Ectodermal cell (in vitro differentiated cells): ENCODE measurements at regions not wholly inside any gene's neighbourhood (a gene's known extent, or its start where the extent isn't known, plus 50 kb on each side); places are given as distances from the start of the nearest gene placed in this dataset.

ENCODE experiments used
- H3K27ac ChIP-seq: 2 replicates; pipeline ENCODE4 v1.7.0; 2013; ENCODE audit warnings: mild to moderate bottlenecking, low read depth, low read length; ENCODE audit not compliant: insufficient read depth, poor library complexity, severe bottlenecking
- H3K27me3 ChIP-seq: 2 replicates; pipeline ENCODE4 v1.7.0; 2013; ENCODE audit warnings: mild to moderate bottlenecking, low read length; ENCODE audit not compliant: insufficient read depth, control insufficient read depth, poor library complexity, severe bottlenecking
- H3K36me3 ChIP-seq: one replicate; pipeline ENCODE4 v1.7.0; 2013; ENCODE audit warnings: low read length; ENCODE audit not compliant: control insufficient read depth, insufficient read depth
- H3K4me1 ChIP-seq: one replicate; pipeline ENCODE4 v1.7.0; 2013; ENCODE audit warnings: low read length; ENCODE audit not compliant: control insufficient read depth, insufficient read depth
- H3K4me3 ChIP-seq: 2 replicates; pipeline ENCODE4 v1.7.0; 2013; ENCODE audit warnings: low read depth, low read length, control low read depth; ENCODE audit not compliant: insufficient read depth
- H3K9me3 ChIP-seq: 2 replicates; pipeline ENCODE4 v1.7.0; 2013; ENCODE audit warnings: mild to moderate bottlenecking, low read length, moderate library complexity; ENCODE audit not compliant: control insufficient read depth
- WGBS, 2 experiments: methylation state at CpG; one replicate each; pipeline ENCODE4 v1.1.7; 2013; ENCODE audit warnings: missing lambda C conversion rate in 2 of 2; 5-methylcytosine and 5-hydroxymethylcytosine counted together

DNA sequence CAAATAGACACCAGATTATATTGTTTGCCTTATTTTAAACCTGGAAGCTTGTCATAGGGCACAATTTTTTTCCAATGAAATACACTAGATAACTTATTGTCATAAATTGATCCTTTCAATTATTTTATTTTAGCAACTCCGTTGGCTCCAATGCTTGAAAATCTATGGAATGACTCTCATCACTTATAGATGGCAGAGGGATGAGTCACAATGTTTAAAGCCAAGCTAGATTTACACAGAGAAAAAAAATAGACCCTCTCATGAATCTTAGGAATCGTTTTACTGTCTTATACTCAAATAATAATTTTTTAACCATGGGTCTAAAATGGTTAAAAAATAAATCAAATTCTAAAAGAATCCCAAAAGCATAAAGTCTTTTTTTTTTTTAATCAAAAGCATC is 1276.6 kb upstream of the FLRT2 start:
- H3K27ac ChIP-seq = no peak overlapping the region
- peaks cover 33% of the 10 kb centered on the region for H3K4me1 ChIP-seq
- H3K27me3 ChIP-seq = no peaks in the 10 kb centered on the region
- no peak overlapping the region for H3K4me3 ChIP-seq
- H3K9me3 ChIP-seq = no peaks in the 10 kb centered on the region
- WGBS, 2 experiments = 79 to 100% methylated on average over 1 of the region's 2 CpGs
- H3K36me3 ChIP-seq = no peaks in the 10 kb centered on the region

DNA sequence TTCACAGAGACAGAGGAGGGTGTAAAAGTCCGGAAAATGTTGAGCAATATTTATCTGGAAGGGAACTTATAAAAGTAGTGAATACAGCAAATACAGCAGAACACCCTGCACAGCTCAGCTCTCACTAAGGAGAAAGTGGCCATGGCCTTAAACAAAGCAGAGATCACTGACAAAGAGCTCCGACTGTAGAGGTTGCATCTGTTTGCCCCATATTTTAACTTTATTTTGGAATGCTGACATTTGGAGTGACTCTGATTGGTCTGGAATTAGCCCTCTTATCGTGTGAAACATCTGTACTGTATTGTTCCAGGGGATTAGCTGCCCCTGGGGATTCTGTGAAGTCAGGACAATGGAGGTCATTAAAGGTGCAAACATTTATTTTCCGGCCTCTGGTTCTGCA is 1275.7 kb upstream of the FLRT2 start:
- 0 to 11% methylated on average over 3 to 4 of the region's 4 CpGs for WGBS, 2 experiments

DNA sequence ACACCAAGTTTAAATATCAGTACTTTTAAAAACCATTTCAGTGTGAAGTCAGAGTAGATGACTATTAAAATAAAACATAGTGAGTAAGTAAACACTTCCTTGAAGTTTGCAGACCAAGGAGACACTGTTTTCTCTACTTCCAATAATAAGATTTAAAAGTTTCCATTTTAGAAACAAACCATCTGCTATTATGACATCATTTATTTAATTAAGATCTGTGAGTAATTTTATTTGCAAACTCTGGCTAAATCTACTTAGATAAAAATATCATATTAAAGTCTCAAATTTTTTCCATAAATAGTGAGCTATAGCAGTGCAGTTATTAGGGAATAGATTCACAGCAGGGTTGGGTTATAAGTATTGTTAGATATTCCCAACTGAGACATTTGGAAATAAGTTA is 1267.0 kb upstream of the FLRT2 start:
- Histone ChIP-seq H3K27me3 (no peaks in the 10 kb centered on the region), H3K36me3 (no peaks in the 10 kb centered on the region), H3K4me1 (no peaks in the 10 kb centered on the region), H3K4me3 (no peak overlapping the region), H3K27ac (no peak overlapping the region), H3K9me3 (no peaks in the 10 kb centered on the region)

More for the DNA sequence above, 1275.7 kb upstream of the FLRT2 start:
- Histone ChIP-seq H3K4me1 (peaks cover 33% of the 10 kb centered on the region), H3K4me3 (no peak overlapping the region), H3K36me3 (no peaks in the 10 kb centered on the region), H3K27ac (peak overlapping the region; percentile 86), H3K27me3 (no peaks in the 10 kb centered on the region), H3K9me3 (no peaks in the 10 kb centered on the region)

DNA sequence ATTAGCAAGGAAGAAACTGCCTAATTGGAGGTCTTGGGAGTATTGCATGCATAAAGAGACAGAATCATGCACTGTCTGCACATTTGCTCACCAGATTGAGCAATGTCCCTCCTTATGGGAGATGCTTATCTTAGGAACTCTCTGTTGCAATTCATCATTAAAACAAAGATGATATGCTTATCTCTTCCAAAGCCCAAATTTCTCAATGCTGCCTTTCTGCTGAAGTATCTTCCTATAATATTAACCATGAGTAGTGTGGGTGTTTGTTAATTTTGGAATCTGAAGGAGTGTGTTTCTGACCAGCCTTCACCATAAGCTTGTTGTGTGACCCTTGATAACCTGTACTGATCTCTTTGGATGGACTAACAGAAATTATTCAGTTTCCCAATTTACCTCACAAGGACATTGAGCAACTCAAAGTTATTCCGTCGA is 1257.6 kb upstream of the FLRT2 start:
- H3K9me3 ChIP-seq = no peaks in the 10 kb centered on the region
- H3K4me3 ChIP-seq = no peak overlapping the region
- 77 to 87% methylated on average over 2 of the region's 2 CpGs for WGBS, 2 experiments
- no peaks in the 10 kb centered on the region for H3K36me3 ChIP-seq
- H3K27me3 ChIP-seq = no peaks in the 10 kb centered on the region
- no peaks in the 10 kb centered on the region for H3K4me1 ChIP-seq
- H3K27ac ChIP-seq = no peak overlapping the region

DNA sequence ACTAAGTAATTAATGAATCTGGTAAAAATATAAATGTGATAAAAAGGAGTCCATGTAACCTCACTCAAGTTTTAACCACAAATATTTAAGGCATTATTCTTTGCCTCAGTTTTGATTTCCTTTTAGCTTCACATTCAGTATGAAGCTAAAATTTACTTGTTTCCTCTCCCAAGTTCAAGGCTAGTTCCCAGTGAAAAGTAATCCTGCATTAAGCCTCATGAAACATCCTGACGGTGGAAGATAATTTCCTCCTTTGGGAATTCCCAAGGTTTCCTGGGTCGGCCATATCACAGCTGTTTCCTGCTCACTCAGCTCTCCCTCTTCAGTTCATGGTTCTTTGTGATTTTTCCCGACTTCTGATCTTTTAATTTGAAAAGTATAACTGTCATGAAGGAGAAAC is 1256.8 kb upstream of the FLRT2 start:
- no peaks in the 10 kb centered on the region for H3K4me1 ChIP-seq
- no peaks in the 10 kb centered on the region for H3K9me3 ChIP-seq
- no peaks in the 10 kb centered on the region for H3K27me3 ChIP-seq
- H3K4me3 ChIP-seq = no peak overlapping the region
- WGBS, 2 experiments = 87 to 96% methylated on average over 3 of the region's 3 CpGs
- no peak overlapping the region for H3K27ac ChIP-seq
- no peaks in the 10 kb centered on the region for H3K36me3 ChIP-seq

DNA sequence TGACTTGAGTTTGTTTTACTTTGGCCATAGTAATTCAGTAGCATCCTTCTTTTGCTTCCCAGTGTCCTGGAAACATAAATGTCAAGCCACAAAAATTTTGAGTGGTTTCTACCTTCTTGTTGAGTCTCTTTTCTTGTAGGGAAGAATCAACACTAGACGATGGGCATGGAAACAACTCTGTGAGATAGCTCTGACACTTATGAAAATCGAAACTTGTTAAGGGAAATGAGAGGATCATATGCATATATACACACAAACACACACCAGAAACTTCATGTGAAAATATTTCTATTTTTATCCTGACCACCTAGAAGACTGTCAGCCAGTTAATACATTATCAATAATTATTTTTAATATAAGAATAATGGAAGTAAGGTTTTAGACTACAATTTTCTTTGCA is 1247.3 kb upstream of the FLRT2 start:
- Histone ChIP-seq H3K27me3 (no peaks in the 10 kb centered on the region), H3K9me3 (no peaks in the 10 kb centered on the region), H3K4me1 (no peaks in the 10 kb centered on the region), H3K27ac (no peak overlapping the region), H3K4me3 (no peak overlapping the region), H3K36me3 (no peaks in the 10 kb centered on the region)
- WGBS, 2 experiments = 84 to 100% methylated on average over 1 to 2 of the region's 2 CpGs

DNA sequence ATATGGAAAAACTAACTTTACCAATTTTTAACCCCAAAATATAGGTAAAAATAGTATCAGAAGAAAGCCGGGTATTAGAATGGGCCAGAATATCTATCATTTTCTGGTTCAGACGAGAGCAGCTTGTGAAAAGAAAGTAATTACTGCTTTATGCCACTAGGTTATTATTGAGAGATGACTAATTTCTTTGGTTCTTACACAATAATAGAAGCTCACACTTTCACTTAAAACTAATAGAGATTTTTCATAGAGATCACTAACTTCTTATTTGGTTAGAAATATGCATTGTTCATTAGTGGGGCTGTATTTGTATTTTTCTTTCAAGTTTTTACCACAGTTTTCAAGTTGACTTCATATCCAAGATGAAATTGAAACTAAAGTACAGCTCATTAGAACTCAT is 1241.2 kb upstream of the FLRT2 start:
- no peaks in the 10 kb centered on the region for H3K27me3 ChIP-seq
- no peaks in the 10 kb centered on the region for H3K9me3 ChIP-seq
- H3K4me3 ChIP-seq = no peak overlapping the region
- WGBS, 2 experiments = 61 to 72% methylated on average over 2 of the region's 2 CpGs
- no peaks in the 10 kb centered on the region for H3K36me3 ChIP-seq
- H3K4me1 ChIP-seq = no peaks in the 10 kb centered on the region
- no peak overlapping the region for H3K27ac ChIP-seq

DNA sequence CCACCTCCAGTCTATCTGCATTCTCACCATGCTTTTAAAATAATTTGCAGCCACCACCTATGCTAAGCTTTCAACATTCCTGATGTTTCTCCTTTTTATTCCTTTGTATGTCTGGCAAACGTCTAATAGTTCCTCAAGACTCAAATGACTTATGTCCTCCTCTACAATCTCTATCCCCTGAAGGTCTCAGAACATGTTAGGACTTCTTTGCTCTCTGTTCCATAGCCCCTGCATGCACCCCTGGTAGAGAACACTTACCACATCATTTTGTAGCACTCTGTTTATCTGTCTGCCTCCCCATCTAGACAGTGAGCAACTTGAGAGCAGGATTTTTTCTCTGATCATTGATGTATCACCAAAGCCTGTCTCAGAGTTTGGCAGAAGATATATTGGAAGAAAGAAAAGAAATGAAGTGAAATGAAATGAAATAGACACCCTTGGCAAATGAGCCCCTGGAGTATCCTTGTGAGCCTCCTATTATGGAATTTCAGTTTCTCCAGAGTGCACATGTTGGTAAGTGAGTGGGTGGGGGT is 1231.2 kb upstream of the FLRT2 start:
- H3K9me3 ChIP-seq = no peaks in the 10 kb centered on the region
- no peaks in the 10 kb centered on the region for H3K36me3 ChIP-seq
- 46 to 58% methylated on average over 1 of the region's 1 CpG for WGBS, 2 experiments
- no peak overlapping the region for H3K4me3 ChIP-seq
- no peak overlapping the region for H3K27ac ChIP-seq
- H3K4me1 ChIP-seq = no peaks in the 10 kb centered on the region
- H3K27me3 ChIP-seq = no peaks in the 10 kb centered on the region

DNA sequence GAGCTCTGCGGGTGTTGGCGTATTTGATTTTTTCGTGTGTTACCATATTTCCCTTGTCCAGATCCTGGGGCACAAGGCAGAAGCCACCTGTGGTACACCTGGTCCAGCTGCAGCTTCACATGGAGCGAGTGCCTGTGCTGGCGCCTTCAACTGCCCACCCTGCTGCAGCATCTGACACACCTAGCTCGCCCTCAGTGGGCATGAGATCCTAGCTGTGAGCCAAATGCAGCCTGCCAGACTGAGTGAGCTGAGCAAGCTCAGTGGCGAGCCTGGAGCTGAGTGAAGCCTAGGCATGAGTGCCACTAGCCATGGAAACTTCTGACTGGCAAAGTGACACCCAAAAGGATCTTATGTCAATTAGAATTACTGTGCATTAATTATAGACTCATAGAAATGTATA is 1226.8 kb upstream of the FLRT2 start:
- no peak overlapping the region for H3K27ac ChIP-seq
- WGBS, 2 experiments = 93 to 95% methylated on average over 7 of the region's 7 CpGs
- H3K4me1 ChIP-seq = no peaks in the 10 kb centered on the region
- no peaks in the 10 kb centered on the region for H3K9me3 ChIP-seq
- no peak overlapping the region for H3K4me3 ChIP-seq
- H3K27me3 ChIP-seq = no peaks in the 10 kb centered on the region
- H3K36me3 ChIP-seq = no peaks in the 10 kb centered on the region

DNA sequence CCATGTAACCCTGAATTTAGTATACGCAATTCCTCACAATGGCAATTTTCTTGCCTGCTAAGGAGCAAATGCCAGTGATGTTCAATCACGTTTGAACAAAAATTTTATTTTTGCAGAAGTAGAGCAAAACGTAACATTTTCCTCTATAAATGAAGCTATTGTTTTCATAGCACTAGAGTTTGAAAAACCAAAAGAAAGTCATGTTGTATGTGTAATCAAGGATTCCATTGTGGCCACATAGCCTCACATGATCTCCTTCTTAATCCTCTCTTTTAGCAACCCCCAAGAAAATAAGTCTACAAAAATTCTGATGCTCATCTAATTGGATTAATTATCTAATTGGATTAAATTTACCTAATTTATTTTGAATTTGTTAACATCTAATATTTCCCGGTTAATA is 1217.4 kb upstream of the FLRT2 start:
- Histone ChIP-seq H3K9me3 (no peaks in the 10 kb centered on the region), H3K27ac (no peak overlapping the region), H3K4me1 (no peaks in the 10 kb centered on the region), H3K27me3 (no peaks in the 10 kb centered on the region), H3K36me3 (no peaks in the 10 kb centered on the region), H3K4me3 (no peak overlapping the region)
- WGBS, 2 experiments = 95 to 96% methylated on average over 2 to 4 of the region's 4 CpGs

DNA sequence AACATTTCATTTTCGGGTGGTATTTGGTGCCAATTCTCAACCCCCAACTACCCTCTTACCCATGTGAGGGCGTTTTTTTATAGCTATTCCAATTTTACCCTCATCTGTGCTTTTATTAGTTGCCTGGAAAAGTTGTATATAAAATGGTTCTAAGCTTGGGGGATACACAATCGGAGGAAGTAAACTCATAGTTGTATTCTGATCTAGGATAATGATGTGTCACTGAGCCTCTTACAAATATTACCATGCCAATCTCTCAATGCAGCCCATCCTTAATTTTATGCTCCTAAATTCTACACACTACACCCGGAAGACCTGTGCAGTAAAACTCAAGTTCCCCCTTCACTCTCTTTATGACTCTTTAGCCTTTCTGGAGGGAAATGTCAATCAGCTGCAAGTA is 1206.5 kb upstream of the FLRT2 start:
- Histone ChIP-seq H3K4me3 (no peak overlapping the region), H3K36me3 (no peaks in the 10 kb centered on the region), H3K9me3 (no peaks in the 10 kb centered on the region), H3K4me1 (no peaks in the 10 kb centered on the region), H3K27me3 (no peaks in the 10 kb centered on the region), H3K27ac (no peak overlapping the region)
- 96 to 98% methylated on average over 2 of the region's 4 CpGs for WGBS, 2 experiments
